H9 (cell line): ENCODE measurements at regions not wholly inside any gene's neighbourhood (a gene's known extent, or its start where the extent isn't known, plus 50 kb on each side); places are given as distances from the start of the nearest gene placed in this dataset.

ENCODE experiments used
- DNase-seq: peaks from one replicate; pipeline ENCODE4 v3.0.0-alpha.2; 2017
- H2AFZ ChIP-seq: one replicate; pipeline ENCODE4 v1.6.1; 2013; ENCODE audit warnings: mild to moderate bottlenecking, low read length, control low read depth, moderate library complexity
- H2AK5ac ChIP-seq: 2 replicates; pipeline ENCODE4 v1.6.1; 2013; ENCODE audit warnings: low read length, control low read depth, mixed read lengths; ENCODE audit not compliant: insufficient read length
- H2BK120ac ChIP-seq: one replicate; pipeline ENCODE4 v1.6.1; 2013; ENCODE audit warnings: low read depth, mild to moderate bottlenecking, low read length, control low read depth, inconsistent platforms; ENCODE audit not compliant: poor library complexity, severe bottlenecking
- H2BK12ac ChIP-seq: 2 replicates; pipeline ENCODE4 v1.6.1; 2013; ENCODE audit warnings: low read length, control low read depth, mixed read lengths, low read depth; ENCODE audit not compliant: insufficient read length
- H2BK15ac ChIP-seq: 2 replicates; pipeline ENCODE4 v1.6.1; 2013; ENCODE audit warnings: low read depth, low read length, control low read depth
- H2BK20ac ChIP-seq: one replicate; pipeline ENCODE4 v1.6.1; 2013; ENCODE audit warnings: low read depth, mild to moderate bottlenecking, low read length, control low read depth, inconsistent platforms; ENCODE audit not compliant: poor library complexity, severe bottlenecking
- H2BK5ac ChIP-seq: 2 replicates; pipeline ENCODE4 v1.6.1; 2013; ENCODE audit warnings: low read length, control low read depth, mixed read lengths; ENCODE audit not compliant: insufficient read length
- H3K14ac ChIP-seq: 2 replicates; pipeline ENCODE4 v1.6.1; 2013; ENCODE audit warnings: low read length, control low read depth; ENCODE audit not compliant: insufficient read depth
- H3K18ac ChIP-seq: 2 replicates; pipeline ENCODE4 v1.6.1; 2013; ENCODE audit warnings: low read depth, mild to moderate bottlenecking, mixed read lengths, low read length, control low read depth; ENCODE audit not compliant: insufficient read length
- H3K23ac ChIP-seq: 2 replicates; pipeline ENCODE4 v1.6.1; 2013; ENCODE audit warnings: low read length, control low read depth, mixed read lengths, low read depth; ENCODE audit not compliant: insufficient read length
- H3K23me2 ChIP-seq: 2 replicates; pipeline ENCODE4 v1.6.1; 2013; ENCODE audit warnings: low read depth, mild to moderate bottlenecking, mixed read lengths, low read length, control low read depth; ENCODE audit not compliant: insufficient read length, poor library complexity, severe bottlenecking
- H3K27ac ChIP-seq: 2 replicates; pipeline ENCODE4 v1.5.1; 2013; ENCODE audit warnings: low read length, control low read depth, mixed read lengths, low read depth; ENCODE audit not compliant: insufficient read length
- H3K27me3 ChIP-seq: 2 replicates; pipeline ENCODE4 v1.6.1; 2013; ENCODE audit warnings: low read length, control low read depth, inconsistent platforms; ENCODE audit not compliant: insufficient read depth
- H3K4ac ChIP-seq: 2 replicates; pipeline ENCODE4 v1.6.1; 2013; ENCODE audit warnings: low read depth, mild to moderate bottlenecking, control low read depth, inconsistent platforms, low read length, moderate library complexity
- H3K4me1 ChIP-seq: 2 replicates; pipeline ENCODE4 v1.6.1; 2013; ENCODE audit warnings: low read length, control low read depth, inconsistent platforms; ENCODE audit not compliant: insufficient read depth
- H3K4me2 ChIP-seq: 2 replicates; pipeline ENCODE4 v1.6.1; 2013; ENCODE audit warnings: low read length, control low read depth, mixed read lengths; ENCODE audit not compliant: insufficient read length, insufficient read depth
- H3K56ac ChIP-seq: 2 replicates; pipeline ENCODE4 v1.6.1; 2013; ENCODE audit warnings: low read depth, mild to moderate bottlenecking, mixed read lengths, low read length, control low read depth; ENCODE audit not compliant: insufficient read length
- H3K79me1 ChIP-seq: 2 replicates; pipeline ENCODE4 v1.6.1; 2013; ENCODE audit warnings: low read depth, mild to moderate bottlenecking, moderate library complexity, low read length, control low read depth, inconsistent platforms; ENCODE audit not compliant: insufficient read depth, poor library complexity, severe bottlenecking
- H3K79me2 ChIP-seq: 2 replicates; pipeline ENCODE4 v1.6.1; 2013; ENCODE audit warnings: low read length, control low read depth, inconsistent platforms; ENCODE audit not compliant: insufficient read depth
- H3K9ac ChIP-seq: 2 replicates; pipeline ENCODE4 v1.6.1; 2013; ENCODE audit warnings: low read length, control low read depth, mixed read lengths; ENCODE audit not compliant: insufficient read length; ENCODE audit errors: extremely low read depth
- H3K9me3 ChIP-seq: one replicate; pipeline ENCODE4 v1.6.1; 2013; ENCODE audit warnings: low read depth, low read length, inconsistent platforms; ENCODE audit not compliant: control insufficient read depth
- H3T11ph ChIP-seq: one replicate; pipeline ENCODE4 v1.6.1; 2013; ENCODE audit warnings: mild to moderate bottlenecking, low read length, control low read depth, inconsistent platforms
- H4K20me1 ChIP-seq: one replicate; pipeline ENCODE4 v1.6.1; 2013; ENCODE audit not compliant: control insufficient read depth, insufficient read length, insufficient read depth
- H4K5ac ChIP-seq: 2 replicates; pipeline ENCODE4 v1.6.1; 2013; ENCODE audit warnings: low read depth, mild to moderate bottlenecking, mixed read lengths, low read length, control low read depth; ENCODE audit not compliant: insufficient read length
- H4K8ac ChIP-seq: replicated peaks from 2 replicates; pipeline ENCODE4 v1.6.1; 2013; ENCODE audit warnings: low read length, control low read depth, mixed read lengths, low read depth; ENCODE audit not compliant: insufficient read length
- H4K91ac ChIP-seq: 2 replicates; pipeline ENCODE4 v1.6.1; 2013; ENCODE audit warnings: low read depth, mild to moderate bottlenecking, moderate library complexity, mixed read lengths, low read length, control low read depth; ENCODE audit not compliant: insufficient read length
- H3K27ac Mint-ChIP-seq, 3 experiments: 2 replicates in 2 of 3; 3 replicates in 1 of 3; pipeline ENCODE4 v1.8.0; 2020 to 2021; ENCODE audit warnings: mixed read lengths in 3 of 3, mild to moderate bottlenecking in 1 of 3, moderate library complexity in 1 of 3
- H3K27me3 Mint-ChIP-seq: 2 replicates; pipeline ENCODE4 v1.8.0; 2021; ENCODE audit warnings: low read depth, mild to moderate bottlenecking, moderate library complexity, mixed read lengths
- H3K36me3 Mint-ChIP-seq, 3 experiments: 2 replicates in 2 of 3; 3 replicates in 1 of 3; pipeline ENCODE4 v1.8.0; 2020 to 2021; ENCODE audit warnings: low read depth in 3 of 3, mixed read lengths in 3 of 3; ENCODE audit not compliant: insufficient read depth in 1 of 3
- H3K4me1 Mint-ChIP-seq, 2 experiments: 2 replicates each; pipeline ENCODE4 v1.8.0; 2020; ENCODE audit warnings: mixed read lengths in 2 of 2
- H3K4me3 Mint-ChIP-seq, 2 experiments: 2 replicates in 1 of 2; 3 replicates in 1 of 2; pipeline ENCODE4 v1.8.0; 2020 to 2021; ENCODE audit warnings: mild to moderate bottlenecking in 2 of 2, mixed read lengths in 2 of 2, moderate library complexity in 1 of 2
- H3K9me3 Mint-ChIP-seq, 2 experiments: 2 replicates in 1 of 2; 3 replicates in 1 of 2; pipeline ENCODE4 v1.8.0; 2020; ENCODE audit warnings: mild to moderate bottlenecking in 2 of 2, mixed read lengths in 2 of 2, moderate library complexity in 1 of 2
- WGBS: extraction: QIAGEN DNeasy Blood & Tissue Kit; methylation state at CpG from one replicate; pipeline ENCODE4 v1.1.7; 2013; ENCODE audit warnings: missing lambda C conversion rate, low lambda C conversion rate, mixed read lengths; ENCODE audit not compliant: insufficient read length; ENCODE audit errors: extremely low coverage; 5-methylcytosine and 5-hydroxymethylcytosine counted together
- TF ChIP-seq, protein P1 (sequence below): fragments of 200-600 bp; sonication (generic); conservative IDR thresholded peaks from 3 replicates; pipeline ENCODE4 v1.8.0; 2021; ENCODE audit warnings: antibody characterized with exemption, mild to moderate bottlenecking

DNA sequence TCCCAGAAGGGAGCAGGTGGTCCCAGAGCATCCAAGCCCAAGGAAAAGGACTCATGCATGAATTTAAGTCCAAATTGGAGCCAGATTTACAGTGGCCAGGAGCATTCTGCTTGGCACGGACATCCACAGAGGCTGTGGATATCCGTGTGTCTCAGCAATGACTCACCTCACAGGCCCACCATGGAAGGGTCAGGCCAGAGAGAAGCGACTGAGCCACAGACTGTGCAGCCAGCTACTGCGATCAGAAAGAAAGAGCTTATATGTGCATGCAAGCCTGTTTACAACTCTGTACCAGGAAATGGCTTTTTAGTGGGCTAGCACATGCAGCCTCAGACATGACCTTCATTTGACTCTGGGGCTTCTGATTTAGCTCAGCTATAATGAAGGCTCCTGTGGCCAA, 231.0 kb downstream of the C16orf95 start:
- no peak for DNase-seq
- no peak overlapping the region for H3K27ac ChIP-seq

More for the DNA sequence above, 231.0 kb downstream of the C16orf95 start:
- Histone ChIP-seq H2BK20ac (no peak overlapping the region), H2BK15ac (no peak overlapping the region), H3K18ac (no peak overlapping the region), H4K20me1 (no peaks in the 10 kb centered on the region), H3K9me3 (peaks cover 9% of the 10 kb centered on the region), H4K91ac (no peak overlapping the region), H2BK5ac (no peak overlapping the region), H3T11ph (no peak overlapping the region), H2BK120ac (no peak overlapping the region), H3K56ac (no peak overlapping the region), H3K23ac (no peak overlapping the region), H3K4ac (no peak overlapping the region), H3K9ac (no peak overlapping the region), H4K5ac (no peak overlapping the region), H2AFZ (no peak overlapping the region), H4K8ac (no peak overlapping the region), H3K4me2 (no peak overlapping the region), H2AK5ac (no peak overlapping the region), H3K27me3 (no peaks in the 10 kb centered on the region), H3K79me2 (no peaks in the 10 kb centered on the region), H3K23me2 (no peaks in the 10 kb centered on the region), H2BK12ac (no peak overlapping the region), H3K79me1 (no peaks in the 10 kb centered on the region), H3K4me1 (no peaks in the 10 kb centered on the region), H3K14ac (no peak overlapping the region)
- H3K4me3 Mint-ChIP-seq: no peak overlapping the region
- H3K4me1 Mint-ChIP-seq: peaks cover 29 to 30% of the 10 kb centered on the region in 2 experiments
- TF ChIP-seq, protein P1, sequence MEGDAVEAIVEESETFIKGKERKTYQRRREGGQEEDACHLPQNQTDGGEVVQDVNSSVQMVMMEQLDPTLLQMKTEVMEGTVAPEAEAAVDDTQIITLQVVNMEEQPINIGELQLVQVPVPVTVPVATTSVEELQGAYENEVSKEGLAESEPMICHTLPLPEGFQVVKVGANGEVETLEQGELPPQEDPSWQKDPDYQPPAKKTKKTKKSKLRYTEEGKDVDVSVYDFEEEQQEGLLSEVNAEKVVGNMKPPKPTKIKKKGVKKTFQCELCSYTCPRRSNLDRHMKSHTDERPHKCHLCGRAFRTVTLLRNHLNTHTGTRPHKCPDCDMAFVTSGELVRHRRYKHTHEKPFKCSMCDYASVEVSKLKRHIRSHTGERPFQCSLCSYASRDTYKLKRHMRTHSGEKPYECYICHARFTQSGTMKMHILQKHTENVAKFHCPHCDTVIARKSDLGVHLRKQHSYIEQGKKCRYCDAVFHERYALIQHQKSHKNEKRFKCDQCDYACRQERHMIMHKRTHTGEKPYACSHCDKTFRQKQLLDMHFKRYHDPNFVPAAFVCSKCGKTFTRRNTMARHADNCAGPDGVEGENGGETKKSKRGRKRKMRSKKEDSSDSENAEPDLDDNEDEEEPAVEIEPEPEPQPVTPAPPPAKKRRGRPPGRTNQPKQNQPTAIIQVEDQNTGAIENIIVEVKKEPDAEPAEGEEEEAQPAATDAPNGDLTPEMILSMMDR: no peak
- no peak overlapping the region for H3K27ac Mint-ChIP-seq
- no CpG with 5 or more reads among the region's 4 CpGs for WGBS
- H3K36me3 Mint-ChIP-seq: peaks cover 6 to 25% (median 11%) of the 10 kb centered on the region in 3 experiments
- H3K9me3 Mint-ChIP-seq: peaks cover 27 to 29% of the 10 kb centered on the region in 2 experiments
- H3K27me3 Mint-ChIP-seq: peaks cover 6% of the 10 kb centered on the region; the same call in 1 of the 2 replicates
